A549 (cell line): ENCODE measurements at regions not wholly inside any gene's neighbourhood (a gene's known extent, or its start where the extent isn't known, plus 50 kb on each side); places are given as distances from the start of the nearest gene placed in this dataset.

Experiments
- BHLHE40 ChIP-seq: IDR thresholded peaks from 2 replicates; pipeline ENCODE4 v1.6.1; 2012; ENCODE audit warnings: low read depth, low read length, inconsistent platforms
- CTCF ChIP-seq: fragments of >200 bp; sonication (Bioruptor Twin); formaldehyde crosslinking; IDR thresholded peaks from 3 replicates; pipeline ENCODE4 v1.5.1; 2016
- EP300 ChIP-seq, 2 experiments: fragments of >200 bp; sonication (Bioruptor Twin); formaldehyde crosslinking; IDR thresholded peaks; 2 replicates in 1 of 2; 3 replicates in 1 of 2; pipeline ENCODE4 v1.6.1; 2016 to 2017
- FOSL2 ChIP-seq, 2 experiments: fragments of 450-650 bp in 1 of 2; fragments of >200 bp in 1 of 2; sonication (Bioruptor Twin) in 1 of 2; formaldehyde crosslinking; IDR thresholded peaks; 2 replicates each; pipeline versions ENCODE4 v1.5.0 to v1.6.1; 2016 to 2020; ENCODE audit warnings: mild to moderate bottlenecking in 1 of 2, moderate library complexity in 1 of 2
- FOXS1 ChIP-seq: fragments of 250-450 bp; sonication (Bioruptor Pico); IDR thresholded peaks from 2 replicates; pipeline ENCODE4 v1.5.0; 2020; ENCODE audit warnings: mild to moderate bottlenecking, moderate library complexity
- HDAC2 ChIP-seq: fragments of 200-600 bp; sonication (generic); IDR thresholded peaks from 2 replicates; pipeline ENCODE4 v1.6.1; 2016
- JUN ChIP-seq, 2 experiments: fragments of >200 bp; sonication (Bioruptor Twin); formaldehyde crosslinking; IDR thresholded peaks; 2 replicates in 1 of 2; 3 replicates in 1 of 2; pipeline ENCODE4 v1.6.1; 2016 to 2017
- PHF8 ChIP-seq: fragments of 200-600 bp; sonication (generic); IDR thresholded peaks from 2 replicates; pipeline ENCODE4 v1.6.1; 2016; ENCODE audit warnings: low read depth, mild to moderate bottlenecking, antibody characterized with exemption, moderate library complexity, borderline replicate concordance
- POLR2A ChIP-seq: IDR thresholded peaks from 2 replicates; pipeline ENCODE4 v1.6.1; 2012; ENCODE audit warnings: mild to moderate bottlenecking, low read length
- POLR2AphosphoS2 ChIP-seq: conservative IDR thresholded peaks from 2 replicates; pipeline ENCODE4 v1.6.1; 2012; ENCODE audit warnings: low read length, improper control_type of control experiment, inconsistent platforms
- TFCP2L1 ChIP-seq: fragments of 250-450 bp; sonication (Bioruptor Pico); IDR thresholded peaks from 2 replicates; pipeline ENCODE4 v1.5.0; 2021; ENCODE audit warnings: mild to moderate bottlenecking
- TF ChIP-seq, protein P1 (sequence below): fragments of 450-650 bp; IDR thresholded peaks from 2 replicates; pipeline ENCODE4 v1.6.1; 2014; ENCODE audit warnings: antibody characterized with exemption

DNA sequence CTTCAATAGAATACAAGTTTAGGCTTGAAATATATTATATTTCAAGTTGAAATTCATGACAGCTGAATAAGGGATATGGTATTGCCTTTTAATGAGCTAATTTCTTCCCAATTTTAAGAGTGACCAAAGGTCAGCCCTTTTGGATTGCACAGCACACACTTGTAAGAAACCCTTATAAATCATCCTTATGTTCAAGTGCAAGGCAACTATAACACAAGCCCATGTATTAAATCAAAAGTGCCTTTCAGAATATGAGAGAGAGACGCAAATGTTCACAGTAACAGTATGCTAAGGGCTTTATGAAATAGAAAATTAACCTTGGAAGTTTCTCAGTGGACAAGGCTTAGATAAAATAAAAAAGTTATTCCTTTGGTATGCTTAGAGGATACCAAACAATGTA is 121.7 kb upstream of the PTPRK start:
- TF ChIP-seq JUN (IDR thresholded peaks at IDR 0.05) (no peak), FOSL2 (IDR thresholded peaks at IDR 0.05) (no peak), FOSL2 (CRISPR knock-in tag; IDR thresholded peaks at IDR 0.05) (no peak), CTCF (no peak), PHF8 (no peak), HDAC2 (no peak), BHLHE40 (no peak), POLR2AphosphoS2 (no peak), EP300 (IDR thresholded peaks at IDR 0.05) (no peak), TFCP2L1 (no peak), POLR2A (no peak), FOXS1 (CRISPR knock-in tag) (no peak)
- TF ChIP-seq, protein P1, sequence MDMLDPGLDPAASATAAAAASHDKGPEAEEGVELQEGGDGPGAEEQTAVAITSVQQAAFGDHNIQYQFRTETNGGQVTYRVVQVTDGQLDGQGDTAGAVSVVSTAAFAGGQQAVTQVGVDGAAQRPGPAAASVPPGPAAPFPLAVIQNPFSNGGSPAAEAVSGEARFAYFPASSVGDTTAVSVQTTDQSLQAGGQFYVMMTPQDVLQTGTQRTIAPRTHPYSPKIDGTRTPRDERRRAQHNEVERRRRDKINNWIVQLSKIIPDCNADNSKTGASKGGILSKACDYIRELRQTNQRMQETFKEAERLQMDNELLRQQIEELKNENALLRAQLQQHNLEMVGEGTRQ, result no peak
